C4-2B (cell line): ENCODE measurements at regions not wholly inside any gene's neighbourhood (a gene's known extent, or its start where the extent isn't known, plus 50 kb on each side); places are given as distances from the start of the nearest gene placed in this dataset.

ENCODE experiments used
- H3K27ac ChIP-seq: fragments of 450-650 bp; 2 replicates; pipeline ENCODE4 v1.5.1; 2017
- ZFX ChIP-seq: fragments of 450-650 bp; IDR thresholded peaks from 2 replicates; pipeline ENCODE4 v1.6.1; 2017
- TF ChIP-seq, protein P1 (sequence below): fragments of 450-650 bp; conservative IDR thresholded peaks from 2 replicates; pipeline ENCODE4 v1.5.1; 2017; ENCODE audit warnings: mild to moderate bottlenecking

GRCh38 chr18:41323044-41323443 is 632.0 kb upstream of the PIK3C3 start:
- TF ChIP-seq, protein P1, sequence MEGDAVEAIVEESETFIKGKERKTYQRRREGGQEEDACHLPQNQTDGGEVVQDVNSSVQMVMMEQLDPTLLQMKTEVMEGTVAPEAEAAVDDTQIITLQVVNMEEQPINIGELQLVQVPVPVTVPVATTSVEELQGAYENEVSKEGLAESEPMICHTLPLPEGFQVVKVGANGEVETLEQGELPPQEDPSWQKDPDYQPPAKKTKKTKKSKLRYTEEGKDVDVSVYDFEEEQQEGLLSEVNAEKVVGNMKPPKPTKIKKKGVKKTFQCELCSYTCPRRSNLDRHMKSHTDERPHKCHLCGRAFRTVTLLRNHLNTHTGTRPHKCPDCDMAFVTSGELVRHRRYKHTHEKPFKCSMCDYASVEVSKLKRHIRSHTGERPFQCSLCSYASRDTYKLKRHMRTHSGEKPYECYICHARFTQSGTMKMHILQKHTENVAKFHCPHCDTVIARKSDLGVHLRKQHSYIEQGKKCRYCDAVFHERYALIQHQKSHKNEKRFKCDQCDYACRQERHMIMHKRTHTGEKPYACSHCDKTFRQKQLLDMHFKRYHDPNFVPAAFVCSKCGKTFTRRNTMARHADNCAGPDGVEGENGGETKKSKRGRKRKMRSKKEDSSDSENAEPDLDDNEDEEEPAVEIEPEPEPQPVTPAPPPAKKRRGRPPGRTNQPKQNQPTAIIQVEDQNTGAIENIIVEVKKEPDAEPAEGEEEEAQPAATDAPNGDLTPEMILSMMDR: no peak
- no peak for TF ChIP-seq ZFX
- H3K27ac ChIP-seq: no peak overlapping the region

DNA sequence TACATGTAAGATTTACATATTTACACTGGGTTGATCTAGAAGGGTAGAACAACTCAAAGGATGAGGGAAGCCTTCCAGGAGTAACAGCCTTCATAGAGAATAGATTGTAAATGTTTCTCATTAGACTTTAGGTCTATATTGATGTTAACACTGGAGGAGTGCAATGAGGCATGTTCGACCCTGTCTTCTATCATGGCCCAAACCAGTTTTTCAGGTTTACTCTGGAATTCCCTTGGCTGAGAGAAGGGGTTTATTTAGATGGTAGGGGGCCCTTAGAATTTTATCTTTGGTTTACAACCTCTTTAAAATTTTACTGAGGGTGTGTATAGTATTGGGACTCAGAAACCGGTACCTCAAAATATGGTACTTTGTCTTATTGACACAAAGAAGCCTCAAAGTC is 634.9 kb upstream of the PIK3C3 start:
- H3K27ac ChIP-seq: no peak overlapping the region
- no peak for TF ChIP-seq ZFX
- TF ChIP-seq, protein P1: no peak

GRCh38 chr18:41315134-41315533 is 639.9 kb upstream of the PIK3C3 start:
- H3K27ac ChIP-seq: no peak overlapping the region
- TF ChIP-seq, protein P1: no peak
- no peak for TF ChIP-seq ZFX

- H3K27ac ChIP-seq: no peak overlapping the region
- TF ChIP-seq, protein P1: no peak
- TF ChIP-seq ZFX: no peak
Measured at GRCh38 chr18:41311571-41312547, 643.2 kb upstream of the PIK3C3 start.

DNA sequence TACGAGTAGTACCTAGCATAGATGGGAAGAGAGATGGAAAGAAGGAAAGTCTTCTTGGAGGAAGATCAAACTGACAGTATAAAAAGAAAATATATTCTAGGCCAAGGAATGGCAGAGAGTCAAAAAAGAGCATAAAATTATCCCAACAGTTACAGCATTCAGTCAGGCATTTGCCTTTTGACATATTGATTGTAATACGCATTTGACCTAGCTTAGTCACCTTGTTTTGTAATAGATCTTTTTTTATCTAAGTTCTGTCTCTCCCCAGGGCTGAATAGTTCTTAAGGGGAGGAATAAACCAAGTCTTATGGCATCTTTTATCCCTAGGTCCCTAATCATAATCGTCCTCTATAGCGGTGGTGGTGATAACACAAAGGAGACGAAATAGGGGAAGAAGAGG is 657.3 kb upstream of the PIK3C3 start:
- TF ChIP-seq, protein P1: no peak
- TF ChIP-seq ZFX: no peak
- no peak overlapping the region for H3K27ac ChIP-seq

GRCh38 chr18:41269294-41269693 is 685.7 kb upstream of the PIK3C3 start:
- TF ChIP-seq, protein P1: no peak
- TF ChIP-seq ZFX: no peak
- no peak overlapping the region for H3K27ac ChIP-seq

DNA sequence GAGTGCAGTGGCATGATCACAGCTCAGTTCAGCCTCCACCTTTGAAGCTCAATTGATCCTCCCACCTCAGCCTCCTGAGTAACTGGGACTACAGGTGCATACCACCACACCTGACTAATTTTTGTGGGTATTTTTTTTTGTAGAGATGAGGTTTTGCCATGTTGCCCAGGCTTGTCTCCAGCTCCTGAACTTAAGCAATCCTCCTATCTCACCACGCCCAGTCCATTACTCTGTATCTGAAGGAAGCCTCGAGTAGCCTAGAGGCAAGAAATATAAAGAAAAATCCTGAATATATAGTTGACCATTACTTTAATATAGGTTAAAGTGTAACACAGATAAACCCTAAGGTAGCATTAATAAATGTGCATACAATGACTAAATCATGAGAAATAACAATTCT is 686.8 kb upstream of the PIK3C3 start:
- H3K27ac ChIP-seq: no peak overlapping the region
- TF ChIP-seq, protein P1: no peak
